C4-2B (cell line): ENCODE measurements at regions not wholly inside any gene's neighbourhood (a gene's known extent, or its start where the extent isn't known, plus 50 kb on each side); places are given as distances from the start of the nearest gene placed in this dataset.

Experiments
- ZFX ChIP-seq: fragments of 450-650 bp; IDR thresholded peaks from 2 replicates; pipeline ENCODE4 v1.6.1; 2017
- TF ChIP-seq, protein P1 (sequence below): fragments of 450-650 bp; conservative IDR thresholded peaks from 2 replicates; pipeline ENCODE4 v1.5.1; 2017; ENCODE audit warnings: mild to moderate bottlenecking

DNA sequence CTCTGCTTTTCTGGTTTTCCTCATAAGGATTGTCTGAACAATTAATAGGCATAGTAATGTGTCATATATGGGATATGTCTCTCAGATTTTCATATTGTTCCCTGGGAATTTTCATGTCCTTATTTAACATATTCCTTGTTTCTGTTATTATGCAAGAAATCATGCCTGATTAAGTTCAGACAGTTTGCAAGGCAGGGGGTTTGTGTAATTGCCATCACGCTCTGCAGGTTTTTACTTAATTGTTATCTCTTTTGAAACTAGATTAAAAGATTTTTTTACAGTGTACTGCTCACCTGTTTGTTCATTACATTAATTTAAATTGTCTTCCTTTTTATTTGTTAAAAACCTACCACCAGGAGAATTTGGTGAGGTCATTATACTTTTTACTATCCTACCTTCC is 1253.2 kb upstream of the PRR20A start:
- TF ChIP-seq, protein P1, sequence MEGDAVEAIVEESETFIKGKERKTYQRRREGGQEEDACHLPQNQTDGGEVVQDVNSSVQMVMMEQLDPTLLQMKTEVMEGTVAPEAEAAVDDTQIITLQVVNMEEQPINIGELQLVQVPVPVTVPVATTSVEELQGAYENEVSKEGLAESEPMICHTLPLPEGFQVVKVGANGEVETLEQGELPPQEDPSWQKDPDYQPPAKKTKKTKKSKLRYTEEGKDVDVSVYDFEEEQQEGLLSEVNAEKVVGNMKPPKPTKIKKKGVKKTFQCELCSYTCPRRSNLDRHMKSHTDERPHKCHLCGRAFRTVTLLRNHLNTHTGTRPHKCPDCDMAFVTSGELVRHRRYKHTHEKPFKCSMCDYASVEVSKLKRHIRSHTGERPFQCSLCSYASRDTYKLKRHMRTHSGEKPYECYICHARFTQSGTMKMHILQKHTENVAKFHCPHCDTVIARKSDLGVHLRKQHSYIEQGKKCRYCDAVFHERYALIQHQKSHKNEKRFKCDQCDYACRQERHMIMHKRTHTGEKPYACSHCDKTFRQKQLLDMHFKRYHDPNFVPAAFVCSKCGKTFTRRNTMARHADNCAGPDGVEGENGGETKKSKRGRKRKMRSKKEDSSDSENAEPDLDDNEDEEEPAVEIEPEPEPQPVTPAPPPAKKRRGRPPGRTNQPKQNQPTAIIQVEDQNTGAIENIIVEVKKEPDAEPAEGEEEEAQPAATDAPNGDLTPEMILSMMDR: no peak
- TF ChIP-seq ZFX: no peak
